DND-41 (cell line): ENCODE measurements at regions not wholly inside any gene's neighbourhood (a gene's known extent, or its start where the extent isn't known, plus 50 kb on each side); places are given as distances from the start of the nearest gene placed in this dataset.

ENCODE experiments used
- ATAC-seq: fragments of 200-7000 bp; cut with Tn5 transposase; 3 replicates; pipeline ENCODE4 v1.9.1; 2021; ENCODE audit warnings: low read depth; ENCODE audit not compliant: insufficient read depth
- DNase-seq: peaks from one replicate; pipeline ENCODE4 v3.0.0-alpha.2; 2020
- H2AFZ ChIP-seq: 2 replicates; pipeline ENCODE4 v1.6.0; 2012; ENCODE audit warnings: low read depth, low read length
- H3K27ac ChIP-seq: 2 replicates; pipeline ENCODE4 v1.5.1; 2012; ENCODE audit warnings: low read length, inconsistent platforms
- H3K27me3 ChIP-seq: fragments of 200-600 bp; sonication (generic); 2 replicates; pipeline ENCODE4 v1.6.0; 2012; ENCODE audit warnings: low read length, mild to moderate bottlenecking, inconsistent platforms; ENCODE audit not compliant: insufficient read depth, poor library complexity
- H3K36me3 ChIP-seq: 2 replicates; pipeline ENCODE4 v1.5.1; 2012; ENCODE audit warnings: low read length, inconsistent platforms; ENCODE audit not compliant: insufficient read depth
- H3K4me1 ChIP-seq: 2 replicates; pipeline ENCODE4 v1.5.1; 2012; ENCODE audit warnings: mild to moderate bottlenecking, low read length; ENCODE audit not compliant: insufficient read depth
- H3K4me2 ChIP-seq: 2 replicates; pipeline ENCODE4 v1.6.0; 2012; ENCODE audit warnings: mild to moderate bottlenecking, moderate library complexity, low read length, inconsistent platforms; ENCODE audit not compliant: insufficient read depth
- H3K4me3 ChIP-seq, 2 experiments: fragments of 200-600 bp in 1 of 2; shearing (Covaris generic) in 1 of 2; 2 replicates each; pipeline ENCODE4 v1.5.1; 2012 to 2016; ENCODE audit warnings: inconsistent platforms in 2 of 2, low read length in 2 of 2, mild to moderate bottlenecking in 2 of 2, low read depth in 1 of 2, moderate library complexity in 1 of 2
- H3K79me2 ChIP-seq: 2 replicates; pipeline ENCODE4 v1.6.0; 2012; ENCODE audit warnings: low read length, inconsistent platforms; ENCODE audit not compliant: insufficient read depth
- H3K9ac ChIP-seq: 2 replicates; pipeline ENCODE4 v1.6.0; 2012; ENCODE audit warnings: low read depth, mild to moderate bottlenecking, inconsistent platforms, low read length, moderate library complexity
- H3K9me3 ChIP-seq: 2 replicates; pipeline ENCODE4 v1.5.1; 2012; ENCODE audit warnings: low read length, moderate library complexity, mild to moderate bottlenecking, inconsistent platforms; ENCODE audit not compliant: insufficient read depth, severe bottlenecking
- H4K20me1 ChIP-seq: 2 replicates; pipeline ENCODE4 v1.6.0; 2012; ENCODE audit warnings: low read length; ENCODE audit not compliant: insufficient read depth
- CTCF ChIP-seq: IDR thresholded peaks from 2 replicates; pipeline ENCODE4 v1.5.1; 2012; ENCODE audit warnings: borderline replicate concordance, low read length, moderate library complexity, mild to moderate bottlenecking; ENCODE audit not compliant: poor library complexity, severe bottlenecking; ENCODE audit errors: extremely low read depth
- EZH2 ChIP-seq: IDR thresholded peaks from 3 replicates; pipeline ENCODE4 v1.6.1; 2012; ENCODE audit warnings: borderline replicate concordance, low read depth, mild to moderate bottlenecking, moderate library complexity, low read length, inconsistent platforms; ENCODE audit not compliant: severe bottlenecking

GRCh38 chr2:106596844-106597243, 109.7 kb downstream of the CD8B2 start:
- no peak overlapping the region for H3K4me3 ChIP-seq
- ATAC-seq (no peak), DNase-seq (no peak)
- no peaks in the 10 kb centered on the region for H3K79me2 ChIP-seq
- H4K20me1 ChIP-seq: no peaks in the 10 kb centered on the region
- H3K4me1 ChIP-seq: no peaks in the 10 kb centered on the region
- no peaks in the 10 kb centered on the region for H3K36me3 ChIP-seq
- peaks cover 6% of the 10 kb centered on the region for H3K27me3 ChIP-seq
- no peak overlapping the region for H3K9ac ChIP-seq
- no peak overlapping the region for H3K4me2 ChIP-seq
- no peak overlapping the region for H3K27ac ChIP-seq
- H3K9me3 ChIP-seq: no peaks in the 10 kb centered on the region
- H2AFZ ChIP-seq: no peak overlapping the region
- no peak for TF ChIP-seq EZH2
- TF ChIP-seq CTCF: peak; percentile 42

GRCh38 chr2:106599540-106599939, 112.4 kb downstream of the CD8B2 start:
- Histone ChIP-seq H3K9me3 (no peaks in the 10 kb centered on the region), H3K9ac (no peak overlapping the region), H3K79me2 (no peaks in the 10 kb centered on the region), H3K36me3 (no peaks in the 10 kb centered on the region), H3K27ac (no peak overlapping the region), H4K20me1 (no peaks in the 10 kb centered on the region), H3K4me3 (no peak overlapping the region), H3K4me1 (no peaks in the 10 kb centered on the region), H3K27me3 (peaks cover 11% of the 10 kb centered on the region), H2AFZ (no peak overlapping the region), H3K4me2 (no peak overlapping the region)
- no peak for TF ChIP-seq CTCF
- TF ChIP-seq EZH2: no peak
- DNase-seq (no peak), ATAC-seq (no peak)

- Histone ChIP-seq H3K36me3 (no peaks in the 10 kb centered on the region), H3K79me2 (no peaks in the 10 kb centered on the region), H3K4me2 (no peak overlapping the region), H2AFZ (no peak overlapping the region), H3K4me1 (no peaks in the 10 kb centered on the region), H3K27me3 (peaks cover 8% of the 10 kb centered on the region), H4K20me1 (no peaks in the 10 kb centered on the region), H3K9me3 (no peaks in the 10 kb centered on the region), H3K4me3 (no peak overlapping the region), H3K9ac (no peak overlapping the region), H3K27ac (no peak overlapping the region)
- TF ChIP-seq CTCF (no peak), EZH2 (no peak)
- DNase-seq (no peak), ATAC-seq (no peak)
Measured at GRCh38 chr2:106602042-106602441, 114.9 kb downstream of the CD8B2 start.

- Histone ChIP-seq H3K9ac (no peak overlapping the region), H3K27me3 (peaks cover 8% of the 10 kb centered on the region), H3K27ac (no peak overlapping the region), H4K20me1 (no peaks in the 10 kb centered on the region), H3K4me2 (no peak overlapping the region), H3K4me1 (no peaks in the 10 kb centered on the region), H2AFZ (no peak overlapping the region), H3K36me3 (no peaks in the 10 kb centered on the region), H3K9me3 (no peaks in the 10 kb centered on the region), H3K4me3 (no peak overlapping the region), H3K79me2 (no peaks in the 10 kb centered on the region)
- no peak for TF ChIP-seq EZH2
- DNase-seq: no peak
- no peak for ATAC-seq
Measured at GRCh38 chr2:106606652-106607051, 119.5 kb downstream of the CD8B2 start.
